Ascending aorta (tissue), 2 donors: ENCODE measurements at regions not wholly inside any gene's neighbourhood (a gene's known extent, or its start where the extent isn't known, plus 50 kb on each side); places are given as distances from the start of the nearest gene placed in this dataset.
"Not testable (repeated sequence)": the region's sequence is repeated elsewhere in the genome, so short reads cannot be mapped to it uniquely, and the experiment has no call there.

Experiments used
- DNase-seq, 2 donors: peaks; one replicate each; pipeline ENCODE4 v3.0.0-alpha.2; 2019; ENCODE audit warnings: low spot score in 2 of 2
- H3K27ac ChIP-seq, 2 donors: fragments of 200-600 bp; sonication (generic); one replicate each; pipeline ENCODE4 v1.5.1; 2016 to 2017; ENCODE audit warnings: mild to moderate bottlenecking in 1 of 2
- H3K27me3 ChIP-seq: fragments of 200-600 bp; sonication (generic); one replicate; pipeline ENCODE4 v1.5.1; 2017
- H3K36me3 ChIP-seq, 2 donors: fragments of 200-600 bp; sonication (generic); one replicate each; pipeline ENCODE4 v1.5.1; 2016
- H3K4me1 ChIP-seq, 2 donors: fragments of 200-600 bp; sonication (generic); one replicate each; pipeline ENCODE4 v1.5.1; 2016 to 2017; ENCODE audit warnings: mild to moderate bottlenecking in 1 of 2
- H3K4me3 ChIP-seq, 2 donors: fragments of 200-600 bp; sonication (generic); one replicate each; pipeline ENCODE4 v1.5.1; 2016 to 2017; ENCODE audit warnings: mild to moderate bottlenecking in 1 of 2
- H3K9me3 ChIP-seq, 2 donors: fragments of 200-600 bp; sonication (generic); one replicate each; pipeline ENCODE4 v1.5.1; 2016
- intact Hi-C: fragments of 100-400 bp; cut with DNase I; formaldehyde crosslinking; loops from one replicate; pipeline ENCODE4 v1.15.1; 2023
- TF ChIP-seq, protein P1 (sequence below), 3 experiments: fragments of 200-600 bp in 2 of 3; fragments of 450-650 bp in 1 of 3; sonication (generic) in 2 of 3; IDR thresholded peaks; one replicate each; pipeline ENCODE4 v1.5.1; 2016 to 2019; ENCODE audit warnings: antibody characterized with exemption in 3 of 3, mild to moderate bottlenecking in 1 of 3, moderate library complexity in 1 of 3

GRCh38 chr13:108056278-108056677 lies 159.1 kb downstream of the LIG4 start:
- intact Hi-C loops, result no loop called here
- no peaks in the 10 kb centered on the region for H3K27me3 ChIP-seq
- no peak overlapping the region for H3K27ac ChIP-seq
- no peak for DNase-seq
- H3K4me3 ChIP-seq, result no peak overlapping the region
- TF ChIP-seq, protein P1, sequence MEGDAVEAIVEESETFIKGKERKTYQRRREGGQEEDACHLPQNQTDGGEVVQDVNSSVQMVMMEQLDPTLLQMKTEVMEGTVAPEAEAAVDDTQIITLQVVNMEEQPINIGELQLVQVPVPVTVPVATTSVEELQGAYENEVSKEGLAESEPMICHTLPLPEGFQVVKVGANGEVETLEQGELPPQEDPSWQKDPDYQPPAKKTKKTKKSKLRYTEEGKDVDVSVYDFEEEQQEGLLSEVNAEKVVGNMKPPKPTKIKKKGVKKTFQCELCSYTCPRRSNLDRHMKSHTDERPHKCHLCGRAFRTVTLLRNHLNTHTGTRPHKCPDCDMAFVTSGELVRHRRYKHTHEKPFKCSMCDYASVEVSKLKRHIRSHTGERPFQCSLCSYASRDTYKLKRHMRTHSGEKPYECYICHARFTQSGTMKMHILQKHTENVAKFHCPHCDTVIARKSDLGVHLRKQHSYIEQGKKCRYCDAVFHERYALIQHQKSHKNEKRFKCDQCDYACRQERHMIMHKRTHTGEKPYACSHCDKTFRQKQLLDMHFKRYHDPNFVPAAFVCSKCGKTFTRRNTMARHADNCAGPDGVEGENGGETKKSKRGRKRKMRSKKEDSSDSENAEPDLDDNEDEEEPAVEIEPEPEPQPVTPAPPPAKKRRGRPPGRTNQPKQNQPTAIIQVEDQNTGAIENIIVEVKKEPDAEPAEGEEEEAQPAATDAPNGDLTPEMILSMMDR (IDR thresholded peaks at IDR 0.05), result no peak
- H3K4me1 ChIP-seq, result no peaks in the 10 kb centered on the region
- H3K9me3 ChIP-seq, result no peaks in the 10 kb centered on the region
- no peaks in the 10 kb centered on the region for H3K36me3 ChIP-seq

GRCh38 chr13:108049211-108049610 lies 166.1 kb downstream of the LIG4 start:
- Histone ChIP-seq H3K36me3 (no peaks in the 10 kb centered on the region), H3K4me1 (no peaks in the 10 kb centered on the region), H3K9me3 (no peaks in the 10 kb centered on the region), H3K27ac (no peak overlapping the region), H3K27me3 (no peaks in the 10 kb centered on the region), H3K4me3 (no peak overlapping the region)
- intact Hi-C loops, result no loop called here
- TF ChIP-seq, protein P1 (IDR thresholded peaks at IDR 0.05), result no peak
- no peak for DNase-seq

- Histone ChIP-seq H3K4me1 (no peaks in the 10 kb centered on the region), H3K36me3 (no peaks in the 10 kb centered on the region), H3K9me3 (no peaks in the 10 kb centered on the region), H3K4me3 (no peak overlapping the region), H3K27me3 (no peaks in the 10 kb centered on the region), H3K27ac (no peak overlapping the region)
- no peak for DNase-seq
- intact Hi-C loops, result no loop called here
- TF ChIP-seq, protein P1 (IDR thresholded peaks at IDR 0.05), result no peak
These were observed 170.4 kb downstream of the LIG4 start for GRCh38 chr13:108044954-108045353.

- H3K36me3 ChIP-seq, H3K4me3 ChIP-seq, H3K9me3 ChIP-seq, H3K27me3 ChIP-seq, intact Hi-C loops, H3K4me1 ChIP-seq, DNase-seq, H3K27ac ChIP-seq: not testable (repeated sequence)
These were observed 172.5 kb downstream of the LIG4 start for GRCh38 chr13:108042866-108043265.

- no peak overlapping the region for H3K27ac ChIP-seq
- H3K36me3 ChIP-seq, result no peaks in the 10 kb centered on the region
- H3K9me3 ChIP-seq, result no peaks in the 10 kb centered on the region
- no peaks in the 10 kb centered on the region for H3K4me1 ChIP-seq
- TF ChIP-seq, protein P1 (IDR thresholded peaks at IDR 0.05), result no peak
- no peak overlapping the region for H3K4me3 ChIP-seq
- intact Hi-C loops, result no loop called here
- no peaks in the 10 kb centered on the region for H3K27me3 ChIP-seq
- DNase-seq, result no peak
These were observed 178.0 kb downstream of the LIG4 start for GRCh38 chr13:108037348-108037747.

GRCh38 chr13:108036411-108036932 lies 178.9 kb downstream of the LIG4 start:
- Histone ChIP-seq H3K9me3 (no peaks in the 10 kb centered on the region), H3K27ac (no peak overlapping the region), H3K4me3 (no peak overlapping the region), H3K36me3 (no peaks in the 10 kb centered on the region), H3K4me1 (no peaks in the 10 kb centered on the region), H3K27me3 (no peaks in the 10 kb centered on the region)
- TF ChIP-seq, protein P1 (IDR thresholded peaks at IDR 0.05), result no peak
- DNase-seq, result no peak
- intact Hi-C loops, result no loop called here
